Esophagus squamous epithelium (tissue), 5 donors: ENCODE measurements at regions not wholly inside any gene's neighbourhood (a gene's known extent, or its start where the extent isn't known, plus 50 kb on each side); places are given as distances from the start of the nearest gene placed in this dataset.

Experiments
- DNase-seq: peaks from one replicate; lab custom pipeline; 2025; lab: John Stamatoyannopoulos, UW
- H3K27ac ChIP-seq, 4 donors: fragments of 200-600 bp; sonication (generic); one replicate each; pipeline ENCODE4 v1.5.1; 2016 to 2019; ENCODE audit warnings: mild to moderate bottlenecking in 1 of 4
- H3K27me3 ChIP-seq, 4 donors: fragments of 200-600 bp; sonication (generic); 1 replicate in 3 of 4; 2 replicates in 1 of 4; pipeline versions ENCODE4 v1.5.1 to v1.6.0; 2017 to 2021; ENCODE audit warnings: antibody characterized with exemption in 1 of 4
- H3K36me3 ChIP-seq, 3 donors: fragments of 200-600 bp; sonication (generic); one replicate each; pipeline ENCODE4 v1.5.1; 2016 to 2019
- H3K4me1 ChIP-seq, 3 donors: fragments of 200-600 bp; sonication (generic); one replicate each; pipeline ENCODE4 v1.5.1; 2017 to 2019
- H3K4me3 ChIP-seq, 4 donors: fragments of 200-600 bp; sonication (generic); 1 replicate in 3 of 4; 2 replicates in 1 of 4; pipeline ENCODE4 v1.5.1; 2016 to 2019; ENCODE audit warnings: mild to moderate bottlenecking in 2 of 4, moderate library complexity in 1 of 4
- H3K9me3 ChIP-seq, 3 donors: fragments of 200-600 bp; sonication (generic); one replicate each; pipeline ENCODE4 v1.5.1; 2016 to 2019
- CTCF ChIP-seq, 6 experiments: fragments of 450-650 bp in 4 of 6; fragments of 200-600 bp in 2 of 6; sonication (generic) in 2 of 6; IDR thresholded peaks; one replicate each; pipeline ENCODE4 v1.5.1; 2016 to 2019; ENCODE audit warnings: antibody characterized with exemption in 6 of 6, mild to moderate bottlenecking in 4 of 6, moderate library complexity in 4 of 6
- POLR2A ChIP-seq, 4 donors: fragments of 450-650 bp; IDR thresholded peaks; one replicate each; pipeline ENCODE4 v1.6.1; 2017; ENCODE audit warnings: antibody characterized with exemption in 4 of 4, mild to moderate bottlenecking in 4 of 4, moderate library complexity in 3 of 4
- WGBS, 2 donors: methylation state at CpG; one replicate each; pipeline ENCODE4 v1.1.5; 2018; 5-methylcytosine and 5-hydroxymethylcytosine counted together
- intact Hi-C: fragments of 100-400 bp; cut with DNase I; formaldehyde crosslinking; loops from one replicate; pipeline ENCODE4 v1.15.0; 2022
- donor health status: DM: yes; HTN: yes; CAD: no.

GRCh38 chr1:213416461-213417224 lies 365.6 kb downstream of the RPS6KC1 start:
- Histone ChIP-seq H3K4me1 (no peaks in the 10 kb centered on the region), H3K9me3 (no peaks in the 10 kb centered on the region), H3K4me3 (no peak overlapping the region), H3K36me3 (no peaks in the 10 kb centered on the region), H3K27me3 (no peaks in the 10 kb centered on the region), H3K27ac (no peak overlapping the region)
- no peak for TF ChIP-seq CTCF (IDR thresholded peaks at IDR 0.05)
- TF ChIP-seq POLR2A (IDR thresholded peaks at IDR 0.05) = no peak
- no peak for DNase-seq
- intact Hi-C loops = no loop called here
- 77 to 88% methylated on average over 15 to 17 of the region's 17 CpGs for WGBS, 2 donors

- Histone ChIP-seq H3K4me3 (no peak overlapping the region), H3K4me1 (no peaks in the 10 kb centered on the region), H3K27me3 (no peaks in the 10 kb centered on the region), H3K27ac (no peak overlapping the region), H3K9me3 (no peaks in the 10 kb centered on the region), H3K36me3 (no peaks in the 10 kb centered on the region)
- no peak for DNase-seq
- WGBS, 2 donors = 83 to 88% methylated on average over 14 of the region's 14 CpGs
- TF ChIP-seq CTCF (IDR thresholded peaks at IDR 0.05) (no peak), POLR2A (IDR thresholded peaks at IDR 0.05) (no peak)
- intact Hi-C loops = no loop called here
Measured at GRCh38 chr1:213417225-213417820, 366.3 kb downstream of the RPS6KC1 start.

GRCh38 chr1:213417846-213418245 lies 366.8 kb downstream of the RPS6KC1 start:
- DNase-seq = no peak
- H3K27ac ChIP-seq = no peak overlapping the region
- H3K4me3 ChIP-seq = no peak overlapping the region
- no peaks in the 10 kb centered on the region for H3K9me3 ChIP-seq
- H3K4me1 ChIP-seq = no peaks in the 10 kb centered on the region
- WGBS, 2 donors = 77 to 84% methylated on average over 5 of the region's 5 CpGs
- no peak for TF ChIP-seq POLR2A (IDR thresholded peaks at IDR 0.05)
- TF ChIP-seq CTCF (IDR thresholded peaks at IDR 0.05) = no peak
- intact Hi-C loops = no loop called here
- no peaks in the 10 kb centered on the region for H3K27me3 ChIP-seq
- no peaks in the 10 kb centered on the region for H3K36me3 ChIP-seq

- WGBS, 2 donors = 56 to 67% methylated on average over 14 to 16 of the region's 19 CpGs
Measured at GRCh38 chr1:213418268-213419071, 367.4 kb downstream of the RPS6KC1 start.

More at GRCh38 chr1:213418268-213419071, 367.4 kb downstream of the RPS6KC1 start:
- TF ChIP-seq CTCF (IDR thresholded peaks at IDR 0.05) = no peak
- no peak for TF ChIP-seq POLR2A (IDR thresholded peaks at IDR 0.05)
- no peaks in the 10 kb centered on the region for H3K27me3 ChIP-seq
- DNase-seq = no peak
- H3K4me3 ChIP-seq = no peak overlapping the region
- H3K36me3 ChIP-seq = no peaks in the 10 kb centered on the region
- H3K4me1 ChIP-seq = no peaks in the 10 kb centered on the region
- H3K27ac ChIP-seq = no peak overlapping the region
- intact Hi-C loops = no loop called here
- H3K9me3 ChIP-seq = no peaks in the 10 kb centered on the region
